KMS-11 (cell line): ENCODE measurements at regions not wholly inside any gene's neighbourhood (a gene's known extent, or its start where the extent isn't known, plus 50 kb on each side); places are given as distances from the start of the nearest gene placed in this dataset.

ENCODE experiments used
- H2AFZ ChIP-seq: fragments of 200-600 bp; sonication (generic); 2 replicates; pipeline ENCODE4 v1.6.1; 2016; ENCODE audit warnings: antibody characterized with exemption, mixed run types, low read depth
- H3K27ac ChIP-seq: fragments of 200-600 bp; sonication (generic); 2 replicates; pipeline ENCODE4 v1.6.1; 2016; ENCODE audit warnings: mild to moderate bottlenecking, mixed run types
- H3K27me3 ChIP-seq: fragments of 200-600 bp; sonication (generic); 2 replicates; pipeline ENCODE4 v1.6.1; 2017; ENCODE audit warnings: mild to moderate bottlenecking, low read depth, mixed run types, moderate library complexity; ENCODE audit not compliant: insufficient read depth
- H3K36me3 ChIP-seq: fragments of 200-600 bp; sonication (generic); 2 replicates; pipeline ENCODE4 v1.6.1; 2017; ENCODE audit warnings: mild to moderate bottlenecking, mixed run types; ENCODE audit not compliant: insufficient read depth
- H3K4me1 ChIP-seq: fragments of 200-600 bp; sonication (generic); 2 replicates; pipeline ENCODE4 v1.6.1; 2016; ENCODE audit warnings: mild to moderate bottlenecking, low read depth, mixed run types; ENCODE audit not compliant: poor library complexity, severe bottlenecking
- H3K4me2 ChIP-seq: fragments of 200-600 bp; sonication (generic); 2 replicates; pipeline ENCODE4 v1.7.0; 2016; ENCODE audit warnings: mild to moderate bottlenecking, mixed run types
- H3K4me3 ChIP-seq: fragments of 200-600 bp; sonication (generic); IDR thresholded peaks from 2 replicates; pipeline ENCODE4 v1.6.1; 2017; ENCODE audit warnings: low read depth, low read length, mixed read lengths; ENCODE audit not compliant: insufficient read depth
- H3K79me2 ChIP-seq: fragments of 200-600 bp; sonication (generic); 2 replicates; pipeline ENCODE4 v1.6.1; 2016; ENCODE audit warnings: low read depth, mixed run types; ENCODE audit not compliant: insufficient read depth
- H3K9ac ChIP-seq: fragments of 200-600 bp; sonication (generic); 2 replicates; pipeline ENCODE4 v1.6.1; 2016; ENCODE audit warnings: mild to moderate bottlenecking, mixed run types
- H4K20me1 ChIP-seq: fragments of 200-600 bp; sonication (generic); 2 replicates; pipeline ENCODE4 v1.6.1; 2016; ENCODE audit warnings: mild to moderate bottlenecking, mixed run types; ENCODE audit not compliant: insufficient read depth
- CTCF ChIP-seq: fragments of 200-600 bp; sonication (generic); conservative IDR thresholded peaks from 2 replicates; pipeline ENCODE4 v1.6.1; 2017; ENCODE audit warnings: low read depth, mild to moderate bottlenecking, antibody characterized with exemption, low read length, moderate library complexity, mixed read lengths

- Histone ChIP-seq H3K9ac (no peak overlapping the region), H3K4me3 (no peak overlapping the region), H3K4me2 (no peak overlapping the region), H3K27me3 (no peaks in the 10 kb centered on the region), H4K20me1 (no peaks in the 10 kb centered on the region), H3K36me3 (no peaks in the 10 kb centered on the region), H3K27ac (no peak overlapping the region), H3K79me2 (no peaks in the 10 kb centered on the region), H3K4me1 (no peaks in the 10 kb centered on the region), H2AFZ (no peak overlapping the region)
- TF ChIP-seq CTCF, result no peak
Measured at GRCh38 chr17:36825521-36825920, 111.8 kb upstream of the LHX1 start.

- H3K27me3 ChIP-seq, result no peaks in the 10 kb centered on the region
Measured at GRCh38 chr17:36825951-36826350, 111.3 kb upstream of the LHX1 start.

GRCh38 chr17:36827081-36827480, 110.2 kb upstream of the LHX1 start:
- H4K20me1 ChIP-seq, result no peaks in the 10 kb centered on the region
- no peak for TF ChIP-seq CTCF
- H3K9ac ChIP-seq, result no peak overlapping the region
- no peak overlapping the region for H3K4me2 ChIP-seq
- no peak overlapping the region for H3K27ac ChIP-seq
- no peaks in the 10 kb centered on the region for H3K79me2 ChIP-seq
- no peaks in the 10 kb centered on the region for H3K27me3 ChIP-seq
- H3K36me3 ChIP-seq, result no peaks in the 10 kb centered on the region
- no peaks in the 10 kb centered on the region for H3K4me1 ChIP-seq
- H2AFZ ChIP-seq, result no peak overlapping the region
- no peak overlapping the region for H3K4me3 ChIP-seq

More at GRCh38 chr17:36825951-36826350, 111.3 kb upstream of the LHX1 start:
- Histone ChIP-seq H3K4me1 (no peaks in the 10 kb centered on the region), H3K4me3 (no peak overlapping the region), H3K4me2 (no peak overlapping the region), H4K20me1 (no peaks in the 10 kb centered on the region), H3K27ac (no peak overlapping the region), H3K79me2 (no peaks in the 10 kb centered on the region), H3K36me3 (no peaks in the 10 kb centered on the region), H2AFZ (no peak overlapping the region), H3K9ac (no peak overlapping the region)
- TF ChIP-seq CTCF, result no peak

GRCh38 chr17:36829676-36830075, 107.6 kb upstream of the LHX1 start:
- H3K4me2 ChIP-seq, result no peak overlapping the region
- no peaks in the 10 kb centered on the region for H3K79me2 ChIP-seq
- no peak overlapping the region for H3K4me3 ChIP-seq
- no peak overlapping the region for H3K27ac ChIP-seq
- no peak for TF ChIP-seq CTCF
- no peak overlapping the region for H3K9ac ChIP-seq
- H3K36me3 ChIP-seq, result no peaks in the 10 kb centered on the region
- H2AFZ ChIP-seq, result no peak overlapping the region
- H4K20me1 ChIP-seq, result no peaks in the 10 kb centered on the region
- no peaks in the 10 kb centered on the region for H3K27me3 ChIP-seq
- no peaks in the 10 kb centered on the region for H3K4me1 ChIP-seq

- H3K4me2 ChIP-seq, result no peak overlapping the region
- no peaks in the 10 kb centered on the region for H3K27me3 ChIP-seq
- H3K4me3 ChIP-seq, result no peak overlapping the region
- H3K4me1 ChIP-seq, result no peaks in the 10 kb centered on the region
- H3K79me2 ChIP-seq, result no peaks in the 10 kb centered on the region
- no peak overlapping the region for H2AFZ ChIP-seq
- no peak overlapping the region for H3K9ac ChIP-seq
- no peaks in the 10 kb centered on the region for H4K20me1 ChIP-seq
- H3K36me3 ChIP-seq, result no peaks in the 10 kb centered on the region
- no peak for TF ChIP-seq CTCF
- no peak overlapping the region for H3K27ac ChIP-seq
Measured at GRCh38 chr17:36833279-36833678, 104.0 kb upstream of the LHX1 start.
